ENCODE measurements at regions not wholly inside any gene's neighbourhood (a gene's known extent, or its start where the extent isn't known, plus 50 kb on each side); places are given as distances from the start of the nearest gene placed in this dataset.

- no peak for TF ChIP-seq CTCF (IDR thresholded peaks at IDR 0.05; ENCODE audit: extremely low read depth in 1 of 2, insufficient read depth in 1 of 2, low read depth in 1 of 2, low read length in 2 of 2)
- no peak for TF ChIP-seq POLR2A (IDR thresholded peaks at IDR 0.05; ENCODE audit: low read depth, low read length)
- no peak for TF ChIP-seq MAX (IDR thresholded peaks at IDR 0.05; ENCODE audit: insufficient read depth, insufficient read length)
- no peak for TF ChIP-seq JUN (IDR thresholded peaks at IDR 0.05; ENCODE audit: borderline replicate concordance, insufficient read depth, insufficient read length, low read depth)
- TF ChIP-seq FOS (IDR thresholded peaks at IDR 0.05; ENCODE audit: borderline replicate concordance, insufficient read depth, low read length): no peak
Observed at GRCh38 chr10:29878492-29878891, 180.9 kb downstream of the JCAD start.

Data from endothelial cell of umbilical vein (primary cell).